Myocyte (in vitro differentiated cells): ENCODE measurements at regions not wholly inside any gene's neighbourhood (a gene's known extent, or its start where the extent isn't known, plus 50 kb on each side); places are given as distances from the start of the nearest gene placed in this dataset.

Source experiments
- DNase-seq: peaks from one replicate; pipeline ENCODE4 v3.0.0-alpha.2; 2012; ENCODE audit warnings: low read depth

DNA sequence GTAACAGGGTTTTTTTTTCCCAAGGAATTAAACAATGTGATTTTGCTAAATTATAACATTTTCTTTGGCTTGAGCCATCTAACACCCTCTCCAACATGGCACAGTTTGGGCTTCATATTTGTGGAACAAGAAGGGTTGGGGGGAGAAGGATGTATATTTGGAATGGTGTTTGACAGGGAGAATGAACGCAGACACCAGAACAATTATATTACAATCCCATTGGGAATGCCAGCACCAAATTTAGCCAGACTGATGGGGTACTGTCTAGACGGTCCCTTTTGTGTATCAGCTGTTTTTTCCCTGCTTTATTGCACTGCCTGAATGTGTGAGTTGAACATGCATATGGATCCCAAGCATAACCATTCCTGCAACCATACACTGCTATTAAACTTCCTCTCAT is 130.9 kb upstream of the TMEM161B start:
- no peak for DNase-seq

GRCh38 chr5:88398316-88398715 is 129.7 kb upstream of the TMEM161B start:
- DNase-seq = no peak

- no peak for DNase-seq
Measured at GRCh38 chr5:88396751-88397281, 128.2 kb upstream of the TMEM161B start.

DNA sequence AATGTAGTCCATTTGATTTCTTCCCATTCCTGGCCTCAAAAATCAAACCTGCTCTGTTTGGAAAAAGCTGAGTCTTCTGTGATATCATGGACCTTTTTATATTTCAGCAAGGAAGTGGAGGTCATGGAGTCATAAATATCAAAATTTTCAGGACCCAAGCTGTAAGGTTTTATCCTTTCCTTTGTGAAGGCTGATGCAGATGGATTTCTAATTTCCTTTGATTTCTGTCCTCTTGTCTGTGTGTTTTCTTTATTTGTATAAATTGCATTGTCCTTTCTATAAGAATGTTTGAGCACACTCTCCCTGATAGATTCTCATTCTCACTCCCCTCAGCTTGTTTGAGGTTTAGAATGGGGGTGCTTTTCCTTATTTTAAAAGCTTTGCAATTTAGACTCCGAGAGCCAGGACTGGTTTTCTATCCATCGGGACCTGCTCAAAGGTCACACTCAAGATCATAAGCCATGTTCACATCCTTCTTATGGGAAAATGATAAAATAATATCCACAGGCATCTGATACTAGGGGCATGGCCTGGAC is 127.4 kb upstream of the TMEM161B start:
- no peak for DNase-seq

DNA sequence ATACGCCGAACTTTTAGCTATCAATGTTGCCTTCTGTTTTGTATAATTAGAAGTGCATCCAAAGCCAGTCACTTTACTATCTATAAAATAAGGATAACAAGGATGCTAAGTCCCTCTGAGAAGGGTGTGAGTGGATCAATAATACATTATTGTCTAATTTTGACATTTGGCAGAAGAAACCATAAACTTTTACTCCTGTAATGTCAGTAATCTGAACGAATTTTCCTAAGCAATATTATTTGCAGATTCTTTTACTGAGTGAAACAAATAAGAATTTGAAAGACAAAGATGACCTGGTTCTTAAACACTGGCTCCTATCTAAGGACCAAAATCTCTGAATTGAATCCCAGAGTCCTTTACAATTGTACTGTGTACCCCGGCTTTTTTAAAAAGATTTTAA is 126.6 kb upstream of the TMEM161B start:
- DNase-seq = no peak

DNA sequence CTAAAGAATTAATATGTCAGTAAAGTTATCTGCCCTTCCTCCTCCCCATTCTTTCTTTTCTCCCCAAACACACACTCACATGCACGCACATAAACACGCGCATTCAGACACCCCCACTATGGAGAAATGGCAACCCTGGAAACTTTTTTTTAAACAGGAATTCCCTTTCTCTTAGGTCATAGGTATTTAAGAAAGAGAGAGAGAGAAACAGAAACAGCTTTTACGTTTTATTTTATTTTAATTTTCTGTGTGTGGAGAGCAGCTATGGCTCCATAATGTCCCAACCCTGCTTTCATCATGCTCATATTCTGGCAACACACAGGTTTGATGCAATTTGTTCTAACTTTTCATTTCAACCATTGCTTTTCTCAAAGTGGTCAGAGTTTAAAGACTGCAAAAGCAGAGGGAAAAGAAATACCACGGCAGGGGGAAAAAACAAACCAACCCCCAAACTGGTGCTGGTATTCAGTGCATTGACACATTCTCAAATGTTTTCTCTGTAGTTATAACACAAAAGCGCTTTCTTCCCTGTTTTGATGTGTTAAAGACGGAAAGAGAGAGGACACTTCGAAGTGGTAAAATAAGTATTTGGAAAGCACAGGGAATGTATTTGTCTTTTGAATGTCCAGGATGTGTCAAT is 126.0 kb upstream of the TMEM161B start:
- DNase-seq = no peak

DNA sequence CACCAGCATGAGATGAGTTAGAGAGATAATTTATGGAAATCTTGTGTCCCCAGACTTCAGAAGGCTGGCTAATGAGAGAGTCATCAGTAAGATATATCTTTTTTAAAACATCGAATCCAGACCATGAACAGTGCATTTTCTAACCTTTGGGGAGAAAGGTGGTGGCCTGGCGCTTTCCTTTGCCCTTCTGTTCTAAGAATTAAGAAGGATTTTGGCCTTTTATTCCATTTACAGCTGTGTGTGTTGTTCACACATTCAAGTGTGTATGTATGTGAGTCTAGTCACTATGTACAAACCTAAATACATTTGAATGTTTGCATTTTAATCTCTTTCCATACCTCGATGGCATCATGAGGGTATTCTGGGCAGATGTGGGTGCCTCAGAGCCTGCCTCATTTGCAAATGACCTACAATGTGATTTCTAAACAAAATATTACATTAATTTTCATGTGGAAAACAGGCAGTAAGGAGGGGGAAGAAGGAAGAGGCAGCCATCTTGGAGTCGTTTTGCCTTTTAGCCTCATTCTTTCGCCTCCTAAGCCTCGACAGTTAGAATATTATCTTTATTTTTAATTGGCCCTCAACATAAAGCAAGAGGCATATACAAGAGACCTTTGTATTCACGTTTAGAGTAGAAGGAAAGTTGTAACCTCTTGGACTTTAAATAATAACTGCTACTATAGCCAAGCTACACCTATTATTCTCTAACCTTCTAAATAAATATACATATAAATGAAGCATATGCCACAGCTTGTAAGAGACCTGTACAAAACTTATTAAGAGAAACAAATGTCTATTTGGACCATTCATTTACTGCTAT is 125.3 kb upstream of the TMEM161B start:
- no peak for DNase-seq

DNA sequence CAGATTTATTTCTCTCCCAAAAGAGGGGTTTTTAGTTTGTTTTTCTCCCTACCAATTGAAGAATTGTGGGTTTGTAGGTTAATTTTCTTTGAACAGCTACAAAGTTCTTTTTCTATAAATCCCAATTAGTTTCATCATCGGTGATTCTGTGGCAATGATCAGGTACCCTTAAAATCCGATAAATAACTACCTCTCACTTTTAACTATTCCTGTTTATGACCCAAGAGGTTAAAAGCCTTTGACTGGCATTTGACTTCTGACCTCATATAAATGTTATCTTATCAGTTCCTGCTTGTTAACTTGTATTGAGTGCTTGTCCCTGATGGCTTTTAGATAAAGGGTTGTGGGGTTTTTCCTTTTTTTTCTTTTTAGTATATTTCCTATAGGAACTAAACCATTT is 124.4 kb upstream of the TMEM161B start:
- DNase-seq = no peak

GRCh38 chr5:88391991-88392390 is 123.3 kb upstream of the TMEM161B start:
- no peak for DNase-seq

DNA sequence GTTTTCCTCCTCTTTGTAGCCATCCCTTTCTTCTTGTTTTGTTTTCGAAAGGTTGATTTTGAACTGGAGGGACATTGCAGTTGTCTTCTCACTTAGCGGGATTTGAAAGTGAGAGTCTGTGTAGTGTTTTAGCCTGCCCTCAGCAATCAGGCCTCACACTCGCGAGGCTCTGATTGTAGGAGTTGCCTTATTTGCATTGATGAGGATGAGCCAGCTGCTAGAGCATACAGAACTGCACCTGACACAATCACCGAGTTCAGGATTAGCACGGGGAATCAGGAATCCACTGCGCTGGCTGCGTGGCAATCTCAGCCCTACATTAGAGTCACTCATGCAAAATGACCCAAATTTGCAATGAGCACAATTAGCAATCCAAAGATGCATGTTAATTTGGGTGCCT is 122.5 kb upstream of the TMEM161B start:
- DNase-seq = no peak

- DNase-seq = no peak
Measured at GRCh38 chr5:88390481-88390880, 121.8 kb upstream of the TMEM161B start.

- DNase-seq = no peak
Measured at GRCh38 chr5:88390096-88390441, 121.4 kb upstream of the TMEM161B start.

- DNase-seq = no peak
Measured at GRCh38 chr5:88389338-88390095, 120.9 kb upstream of the TMEM161B start.

GRCh38 chr5:88388476-88389337 is 120.1 kb upstream of the TMEM161B start:
- no peak for DNase-seq

DNA sequence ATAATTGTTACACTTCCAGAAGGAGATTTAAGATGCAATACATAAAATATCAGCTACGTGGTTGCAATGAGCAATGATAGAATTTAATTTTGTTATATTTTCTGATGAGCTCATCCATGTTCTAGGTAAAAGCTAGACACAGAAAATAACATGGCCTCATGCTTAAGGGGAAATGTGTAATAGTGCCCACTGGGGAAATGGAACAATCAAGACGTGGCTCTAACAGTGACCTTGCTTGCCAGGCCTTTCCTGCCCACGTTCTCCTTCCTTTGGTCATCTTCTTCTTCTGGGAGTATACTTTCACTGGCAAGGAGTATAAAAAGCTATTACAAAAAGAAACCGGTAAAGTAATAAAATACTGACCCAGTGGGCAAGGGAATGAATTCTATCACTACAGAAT is 116.2 kb upstream of the TMEM161B start:
- DNase-seq = no peak

GRCh38 chr5:88380332-88380731 is 111.7 kb upstream of the TMEM161B start:
- no peak for DNase-seq

DNA sequence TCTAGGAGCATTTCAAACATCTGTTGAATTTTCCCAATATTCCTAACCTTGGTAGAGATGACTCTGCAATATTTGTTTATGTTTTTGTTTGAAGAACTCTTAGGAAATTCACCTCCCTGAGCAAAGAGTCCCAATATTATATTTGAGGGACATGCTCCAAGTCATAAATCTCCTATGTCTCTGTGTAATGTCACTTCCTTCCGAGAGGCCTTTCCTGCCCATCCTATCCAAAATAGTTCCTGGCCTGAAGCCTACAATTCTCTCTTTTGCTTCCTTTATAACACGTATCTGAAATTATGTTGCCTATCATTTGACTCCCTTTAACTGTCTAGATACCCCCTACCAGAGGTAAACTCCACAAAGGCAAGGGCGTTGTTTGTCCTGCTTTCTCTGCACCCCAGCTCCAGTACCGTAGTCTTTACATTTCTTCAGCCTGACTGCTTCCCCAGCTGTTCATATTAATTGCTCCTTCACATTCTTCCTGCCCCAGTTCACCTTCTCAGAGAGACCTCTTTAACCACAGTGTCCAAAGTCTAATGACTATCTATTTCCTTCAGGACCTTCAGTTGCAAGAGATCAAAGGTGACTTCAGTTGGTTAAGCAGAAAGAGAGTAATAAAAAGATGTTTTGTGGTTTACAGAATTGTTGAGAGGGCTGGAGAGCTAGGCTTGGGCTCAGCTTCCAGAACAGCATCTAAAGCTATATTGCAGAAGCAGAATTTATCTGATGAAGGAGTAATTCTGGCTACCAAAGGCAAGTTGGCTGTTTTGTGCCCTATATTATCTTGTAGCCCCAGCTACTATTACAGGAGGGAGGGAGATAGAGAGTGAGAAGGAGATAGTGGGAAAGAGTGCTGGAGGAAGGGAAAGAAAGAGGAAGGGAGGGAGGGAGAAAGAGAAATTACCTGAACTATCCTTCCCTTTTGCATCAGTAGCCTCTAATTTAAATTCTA is 109.3 kb upstream of the TMEM161B start:
- peak; percentile 3 for DNase-seq

DNA sequence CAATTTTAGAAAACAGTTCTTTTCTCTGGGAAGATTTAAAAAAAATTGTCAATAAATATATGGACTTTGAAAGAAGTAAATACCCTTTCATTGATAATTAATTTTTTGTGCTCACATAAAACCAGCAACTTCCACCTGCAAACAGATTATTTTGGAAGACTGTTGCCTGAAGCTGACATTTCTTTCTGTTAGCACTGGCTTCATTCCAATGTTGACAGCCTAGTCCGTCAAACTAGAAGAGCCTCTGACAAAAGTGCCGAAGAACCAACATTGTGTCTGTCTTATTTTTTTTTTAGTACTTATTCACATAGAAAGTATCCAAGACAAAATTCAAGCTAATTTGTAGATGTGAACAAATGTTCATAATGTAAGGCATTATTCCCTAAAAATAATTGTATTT is 108.6 kb upstream of the TMEM161B start:
- DNase-seq = no peak

DNA sequence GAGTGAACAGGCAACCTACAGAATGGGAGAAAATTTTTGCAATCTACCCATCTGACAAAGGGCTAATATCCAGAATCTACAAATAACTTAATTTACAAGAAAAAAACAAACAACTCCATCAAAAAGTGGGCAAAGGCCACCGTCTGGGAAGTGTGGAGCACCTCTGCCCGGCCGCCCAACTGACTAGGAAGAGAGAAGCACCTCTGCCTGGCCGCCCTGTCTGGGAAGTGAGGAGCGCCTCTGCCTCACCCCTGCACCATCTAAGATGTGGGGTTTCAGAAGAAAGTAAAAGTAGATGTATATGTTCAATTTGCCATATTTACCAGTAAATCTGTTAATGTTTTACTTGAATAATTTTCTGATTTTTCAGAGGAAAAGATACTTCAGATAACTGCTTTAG is 108.1 kb upstream of the TMEM161B start:
- no peak for DNase-seq

GRCh38 chr5:88374391-88374790 is 105.7 kb upstream of the TMEM161B start:
- no peak for DNase-seq
